ENCODE measurements at regions not wholly inside any gene's neighbourhood (a gene's known extent, or its start where the extent isn't known, plus 50 kb on each side); places are given as distances from the start of the nearest gene placed in this dataset.

GRCh38 chr5:124444147-124444775 lies 302.2 kb downstream of the ZNF608 start:
- no peak for DNase-seq (ENCODE audit: low spot score in 2 of 2, unreplicated experiment in 2 of 2)
- Mint-ChIP-seq H3K9me3 (no peaks in the 10 kb centered on the region), H3K4me3 (no peak overlapping the region), H3K4me1 (peaks cover 20% of the 10 kb centered on the region), H3K36me3 (no peaks in the 10 kb centered on the region), H3K27me3 (ENCODE audit: low read depth) (no peaks in the 10 kb centered on the region), H3K27ac (no peak overlapping the region)
- TF ChIP-seq, protein P1, sequence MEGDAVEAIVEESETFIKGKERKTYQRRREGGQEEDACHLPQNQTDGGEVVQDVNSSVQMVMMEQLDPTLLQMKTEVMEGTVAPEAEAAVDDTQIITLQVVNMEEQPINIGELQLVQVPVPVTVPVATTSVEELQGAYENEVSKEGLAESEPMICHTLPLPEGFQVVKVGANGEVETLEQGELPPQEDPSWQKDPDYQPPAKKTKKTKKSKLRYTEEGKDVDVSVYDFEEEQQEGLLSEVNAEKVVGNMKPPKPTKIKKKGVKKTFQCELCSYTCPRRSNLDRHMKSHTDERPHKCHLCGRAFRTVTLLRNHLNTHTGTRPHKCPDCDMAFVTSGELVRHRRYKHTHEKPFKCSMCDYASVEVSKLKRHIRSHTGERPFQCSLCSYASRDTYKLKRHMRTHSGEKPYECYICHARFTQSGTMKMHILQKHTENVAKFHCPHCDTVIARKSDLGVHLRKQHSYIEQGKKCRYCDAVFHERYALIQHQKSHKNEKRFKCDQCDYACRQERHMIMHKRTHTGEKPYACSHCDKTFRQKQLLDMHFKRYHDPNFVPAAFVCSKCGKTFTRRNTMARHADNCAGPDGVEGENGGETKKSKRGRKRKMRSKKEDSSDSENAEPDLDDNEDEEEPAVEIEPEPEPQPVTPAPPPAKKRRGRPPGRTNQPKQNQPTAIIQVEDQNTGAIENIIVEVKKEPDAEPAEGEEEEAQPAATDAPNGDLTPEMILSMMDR (IDR thresholded peaks at IDR 0.05; ENCODE audit: unreplicated experiment) = no peak

DNA sequence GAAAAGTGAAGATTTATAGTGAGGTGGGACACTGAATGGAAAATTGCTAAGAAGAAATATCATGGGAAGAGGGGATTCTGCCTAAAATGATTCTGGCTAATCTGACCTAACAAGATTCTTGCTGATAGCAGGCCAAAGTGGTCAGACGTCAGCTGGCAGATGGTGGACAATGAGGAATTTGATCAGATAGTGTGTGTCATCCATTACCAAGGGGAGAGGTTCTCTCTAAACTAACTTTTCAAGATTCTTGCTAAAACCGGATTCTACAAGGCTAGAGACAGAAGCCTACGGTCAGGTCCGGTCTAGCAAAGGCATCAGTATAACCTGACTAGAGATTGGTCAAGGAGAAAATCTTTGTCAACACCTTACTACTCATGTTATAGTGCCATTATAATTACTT lies 306.0 kb downstream of the ZNF608 start:
- Mint-ChIP-seq H3K36me3 (peaks cover 2% of the 10 kb centered on the region), H3K4me3 (no peak overlapping the region), H3K27me3 (ENCODE audit: low read depth) (no peaks in the 10 kb centered on the region), H3K27ac (no peak overlapping the region), H3K9me3 (peaks cover 7% of the 10 kb centered on the region), H3K4me1 (peaks cover 11% of the 10 kb centered on the region)
- DNase-seq (ENCODE audit: low spot score in 2 of 2, unreplicated experiment in 2 of 2) = no peak
- TF ChIP-seq, protein P1 (IDR thresholded peaks at IDR 0.05; ENCODE audit: unreplicated experiment) = no peak

DNA sequence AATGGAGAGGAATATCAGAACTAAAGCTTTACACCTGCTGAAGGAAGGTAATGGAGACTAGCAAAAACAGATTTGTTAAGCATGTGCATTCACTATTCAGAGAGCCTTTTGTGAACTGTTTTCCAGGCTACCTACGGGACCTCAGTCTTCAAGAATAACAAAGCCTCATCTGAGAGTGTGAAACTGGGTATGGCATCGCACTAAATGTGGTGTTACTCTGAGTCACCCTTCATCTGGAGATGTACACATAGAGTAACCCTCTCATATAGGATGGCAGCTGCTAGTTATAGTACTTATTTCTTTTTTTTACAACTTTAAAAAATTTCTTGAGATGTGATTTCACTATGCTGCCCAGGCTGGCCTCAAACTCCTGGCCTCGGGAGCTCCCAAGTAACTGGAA lies 306.8 kb downstream of the ZNF608 start:
- H3K27me3 Mint-ChIP-seq (ENCODE audit: low read depth) = no peaks in the 10 kb centered on the region
- peaks cover 15% of the 10 kb centered on the region for H3K9me3 Mint-ChIP-seq
- H3K27ac Mint-ChIP-seq = no peak overlapping the region
- H3K4me1 Mint-ChIP-seq = peaks cover 4% of the 10 kb centered on the region
- no peak for DNase-seq (ENCODE audit: low spot score in 2 of 2, unreplicated experiment in 2 of 2)
- TF ChIP-seq, protein P1 (IDR thresholded peaks at IDR 0.05; ENCODE audit: unreplicated experiment) = no peak
- H3K4me3 Mint-ChIP-seq = no peak overlapping the region
- H3K36me3 Mint-ChIP-seq = peaks cover 2% of the 10 kb centered on the region

- Mint-ChIP-seq H3K9me3 (peaks cover 22% of the 10 kb centered on the region), H3K27me3 (ENCODE audit: low read depth) (no peaks in the 10 kb centered on the region), H3K36me3 (peaks cover 2% of the 10 kb centered on the region), H3K4me1 (peaks cover 4% of the 10 kb centered on the region), H3K4me3 (no peak overlapping the region), H3K27ac (no peak overlapping the region)
- TF ChIP-seq, protein P1 (IDR thresholded peaks at IDR 0.05; ENCODE audit: unreplicated experiment) = no peak
- no peak for DNase-seq (ENCODE audit: low spot score in 2 of 2, unreplicated experiment in 2 of 2)
Observed at GRCh38 chr5:124438903-124439281, 307.5 kb downstream of the ZNF608 start.

- Mint-ChIP-seq H3K36me3 (peaks cover 2% of the 10 kb centered on the region), H3K27ac (no peak overlapping the region), H3K27me3 (ENCODE audit: low read depth) (no peaks in the 10 kb centered on the region), H3K4me1 (peaks cover 4% of the 10 kb centered on the region), H3K9me3 (peaks cover 25% of the 10 kb centered on the region), H3K4me3 (no peak overlapping the region)
- TF ChIP-seq, protein P1 (IDR thresholded peaks at IDR 0.05; ENCODE audit: unreplicated experiment) = no peak
- no peak for DNase-seq (ENCODE audit: low spot score in 2 of 2, unreplicated experiment in 2 of 2)
Observed at GRCh38 chr5:124438026-124438902, 308.2 kb downstream of the ZNF608 start.
